Neuronal stem cell (in vitro differentiated cells): ENCODE measurements at regions not wholly inside any gene's neighbourhood (a gene's known extent, or its start where the extent isn't known, plus 50 kb on each side); places are given as distances from the start of the nearest gene placed in this dataset.

Experiments used
- DNase-seq: peaks from one replicate; pipeline ENCODE4 v3.0.0-alpha.2; 2013; ENCODE audit warnings: low spot score
- H2AFZ ChIP-seq: one replicate; pipeline ENCODE4 v1.6.1; 2013; ENCODE audit warnings: mild to moderate bottlenecking, low read length, inconsistent platforms
- H2AK5ac ChIP-seq: 2 replicates; pipeline ENCODE4 v1.6.1; 2013; ENCODE audit warnings: low read depth, mild to moderate bottlenecking, inconsistent platforms, low read length, moderate library complexity, mixed read lengths
- H2BK120ac ChIP-seq: 2 replicates; pipeline ENCODE4 v1.6.1; 2013; ENCODE audit warnings: low read depth, mild to moderate bottlenecking, inconsistent platforms, low read length, moderate library complexity, mixed read lengths
- H2BK12ac ChIP-seq: one replicate; pipeline ENCODE4 v1.6.1; 2013; ENCODE audit warnings: low read length, inconsistent platforms
- H2BK15ac ChIP-seq: 2 replicates; pipeline ENCODE4 v1.6.1; 2013; ENCODE audit warnings: mild to moderate bottlenecking, low read length, inconsistent platforms, mixed read lengths
- H2BK5ac ChIP-seq: one replicate; pipeline ENCODE4 v1.6.1; 2013; ENCODE audit warnings: inconsistent platforms, mild to moderate bottlenecking, low read length, moderate library complexity
- H3K14ac ChIP-seq: one replicate; pipeline ENCODE4 v1.6.1; 2013; ENCODE audit warnings: low read length, inconsistent platforms
- H3K18ac ChIP-seq: 2 replicates; pipeline ENCODE4 v1.6.1; 2013; ENCODE audit warnings: low read length, inconsistent platforms
- H3K23ac ChIP-seq: 2 replicates; pipeline ENCODE4 v1.6.1; 2013; ENCODE audit warnings: low read depth, mild to moderate bottlenecking, mixed read lengths, low read length, inconsistent platforms; ENCODE audit not compliant: poor library complexity
- H3K27ac ChIP-seq: replicated peaks from 3 replicates; pipeline ENCODE4 v1.5.1; 2013; ENCODE audit warnings: low read length, inconsistent platforms
- H3K27me3 ChIP-seq, 3 experiments: 2 replicates each; pipeline ENCODE4 v1.6.1; 2013; ENCODE audit warnings: low read length in 3 of 3, mild to moderate bottlenecking in 2 of 3, inconsistent platforms in 1 of 3, low read depth in 1 of 3, mixed read lengths in 1 of 3, moderate library complexity in 1 of 3; ENCODE audit not compliant: control insufficient read depth in 3 of 3, insufficient read depth in 3 of 3
- H3K36me3 ChIP-seq, 2 donors: replicated peaks in 1 of 2; 2 replicates each; pipeline ENCODE4 v1.6.1; 2013; ENCODE audit warnings: low read length in 2 of 2; ENCODE audit not compliant: control insufficient read depth in 2 of 2, insufficient read depth in 2 of 2
- H3K4ac ChIP-seq: 2 replicates; pipeline ENCODE4 v1.6.1; 2013; ENCODE audit warnings: inconsistent platforms, mild to moderate bottlenecking, low read length, moderate library complexity
- H3K4me1 ChIP-seq, 2 donors: 1 replicate in 1 of 2; 2 replicates in 1 of 2; pipeline ENCODE4 v1.6.1; 2013; ENCODE audit warnings: low read length in 2 of 2, low read depth in 1 of 2; ENCODE audit not compliant: control insufficient read depth in 2 of 2, insufficient read depth in 1 of 2
- H3K4me2 ChIP-seq: one replicate; pipeline ENCODE4 v1.6.1; 2013; ENCODE audit warnings: mild to moderate bottlenecking, low read length, inconsistent platforms; ENCODE audit not compliant: insufficient read depth, poor library complexity, severe bottlenecking
- H3K4me3 ChIP-seq, 2 donors: 2 replicates each; pipeline ENCODE4 v1.5.1; 2013; ENCODE audit warnings: low read length in 2 of 2, mild to moderate bottlenecking in 2 of 2, inconsistent platforms in 1 of 2, moderate library complexity in 1 of 2
- H3K79me1 ChIP-seq: one replicate; pipeline ENCODE4 v1.6.1; 2013; ENCODE audit warnings: low read depth, mild to moderate bottlenecking, inconsistent platforms, low read length, moderate library complexity
- H3K9ac ChIP-seq: one replicate; pipeline ENCODE4 v1.6.1; 2013; ENCODE audit warnings: mild to moderate bottlenecking, low read depth, low read length, inconsistent platforms; ENCODE audit not compliant: poor library complexity
- H3K9me3 ChIP-seq, 2 donors: replicated peaks in 1 of 2; 2 replicates each; pipeline versions ENCODE3 to v1.6.1; 2013; ENCODE audit warnings: low read length in 2 of 2, mild to moderate bottlenecking in 2 of 2, inconsistent platforms in 1 of 2, low read depth in 1 of 2, mixed read lengths in 1 of 2, moderate library complexity in 1 of 2; ENCODE audit not compliant: control insufficient read depth in 2 of 2, insufficient read depth in 1 of 2
- H4K8ac ChIP-seq: one replicate; pipeline ENCODE4 v1.6.1; 2013; ENCODE audit warnings: low read depth, mild to moderate bottlenecking, inconsistent platforms, low read length, moderate library complexity
- H4K91ac ChIP-seq: one replicate; pipeline ENCODE4 v1.6.1; 2013; ENCODE audit warnings: low read length, low read depth, mild to moderate bottlenecking, inconsistent platforms; ENCODE audit not compliant: poor library complexity
- WGBS, 2 donors: extraction: QIAGEN DNeasy Blood & Tissue Kit; methylation state at CpG; one replicate each; pipeline ENCODE4 v1.1.7; 2013; ENCODE audit warnings: missing lambda C conversion rate in 2 of 2, mixed read lengths in 1 of 2; ENCODE audit not compliant: insufficient read length in 2 of 2, insufficient replicate concordance in 1 of 2; ENCODE audit errors: extremely low coverage in 2 of 2; 5-methylcytosine and 5-hydroxymethylcytosine counted together

DNA sequence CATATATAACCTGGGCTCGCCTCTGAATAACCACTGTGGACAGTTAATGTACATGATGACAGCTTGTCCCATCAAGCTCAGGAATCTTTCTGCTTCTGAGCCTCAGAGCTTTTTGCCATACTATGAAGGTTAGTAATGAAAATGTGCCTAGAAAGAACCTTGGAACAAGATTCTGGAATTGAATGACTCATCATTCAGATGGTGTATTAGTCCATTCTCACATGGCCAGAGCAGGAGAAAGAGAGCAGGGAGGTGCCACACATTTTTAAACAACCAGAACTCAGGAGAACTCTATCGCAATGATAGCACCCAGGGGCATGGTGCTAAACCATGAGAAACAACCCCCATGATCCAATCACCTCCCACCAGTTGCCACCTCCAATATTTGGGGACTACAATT lies 542.1 kb downstream of the PRR16 start:
- no peak overlapping the region for H3K27ac ChIP-seq
- no peak overlapping the region for H3K4me2 ChIP-seq
- H3K23ac ChIP-seq: no peak overlapping the region
- H3K9ac ChIP-seq: no peak overlapping the region
- no peaks in the 10 kb centered on the region for H3K4me1 ChIP-seq
- no peak overlapping the region for H2AFZ ChIP-seq
- no peaks in the 10 kb centered on the region for H3K27me3 ChIP-seq
- H3K9me3 ChIP-seq: no peaks in the 10 kb centered on the region
- no peak overlapping the region for H2BK120ac ChIP-seq
- H3K4ac ChIP-seq: no peak overlapping the region
- no peak overlapping the region for H4K91ac ChIP-seq
- no peaks in the 10 kb centered on the region for H3K79me1 ChIP-seq
- no peak overlapping the region for H3K14ac ChIP-seq
- H2BK15ac ChIP-seq: no peak overlapping the region
- WGBS, 2 donors: no CpG with 5 or more reads among the region's 2 CpGs
- no peak overlapping the region for H3K4me3 ChIP-seq
- H2BK12ac ChIP-seq: no peak overlapping the region
- H3K18ac ChIP-seq: no peak overlapping the region
- H3K36me3 ChIP-seq: no peaks in the 10 kb centered on the region
- H2AK5ac ChIP-seq: no peak overlapping the region
- DNase-seq: no peak
- H2BK5ac ChIP-seq: no peak overlapping the region
- H4K8ac ChIP-seq: no peak overlapping the region

GRCh38 chr5:121008041-121008440 lies 543.9 kb downstream of the PRR16 start:
- no peak overlapping the region for H2BK12ac ChIP-seq
- H3K4ac ChIP-seq: no peak overlapping the region
- no peak overlapping the region for H2AFZ ChIP-seq
- H3K9me3 ChIP-seq: no peaks in the 10 kb centered on the region
- no peak overlapping the region for H3K4me3 ChIP-seq
- no peak for DNase-seq
- H3K14ac ChIP-seq: no peak overlapping the region
- no peaks in the 10 kb centered on the region for H3K4me1 ChIP-seq
- H2BK120ac ChIP-seq: no peak overlapping the region
- H3K36me3 ChIP-seq: no peaks in the 10 kb centered on the region
- no peak overlapping the region for H4K8ac ChIP-seq
- H3K27ac ChIP-seq: no peak overlapping the region
- H3K27me3 ChIP-seq: no peaks in the 10 kb centered on the region
- no peak overlapping the region for H4K91ac ChIP-seq
- no peak overlapping the region for H2BK15ac ChIP-seq
- no peak overlapping the region for H3K23ac ChIP-seq
- no CpG with 5 or more reads among the region's 1 CpG for WGBS, 2 donors
- no peaks in the 10 kb centered on the region for H3K79me1 ChIP-seq
- H3K4me2 ChIP-seq: no peak overlapping the region
- H3K9ac ChIP-seq: no peak overlapping the region
- no peak overlapping the region for H2BK5ac ChIP-seq
- H3K18ac ChIP-seq: no peak overlapping the region
- H2AK5ac ChIP-seq: no peak overlapping the region

DNA sequence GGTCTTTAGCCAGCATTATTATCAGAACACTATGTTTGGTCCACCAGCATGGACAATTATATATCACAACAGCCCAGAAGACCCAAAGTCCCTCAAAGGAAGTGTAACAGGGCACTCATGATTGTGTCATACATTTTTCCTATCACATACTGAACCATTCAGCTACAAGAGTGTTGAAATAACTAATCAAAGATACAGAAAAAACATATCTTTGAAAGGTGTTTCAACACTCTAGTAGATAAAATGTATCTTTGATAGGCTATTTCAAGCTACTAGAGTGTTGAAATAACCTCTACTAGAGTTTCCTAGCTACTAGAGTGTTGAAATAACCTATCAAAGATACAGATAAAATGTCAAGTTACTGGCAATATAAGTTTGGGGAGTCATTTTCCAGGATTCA lies 545.0 kb downstream of the PRR16 start:
- no peak for DNase-seq
- Histone ChIP-seq H3K14ac (no peak overlapping the region), H2AFZ (no peak overlapping the region), H2AK5ac (no peak overlapping the region), H4K8ac (no peak overlapping the region), H4K91ac (no peak overlapping the region), H3K27ac (no peak overlapping the region), H3K23ac (no peak overlapping the region), H3K4me1 (no peaks in the 10 kb centered on the region), H2BK5ac (no peak overlapping the region), H3K27me3 (no peaks in the 10 kb centered on the region), H2BK120ac (no peak overlapping the region), H3K4me2 (no peak overlapping the region), H2BK15ac (no peak overlapping the region), H3K18ac (no peak overlapping the region), H3K79me1 (no peaks in the 10 kb centered on the region), H3K36me3 (no peaks in the 10 kb centered on the region), H3K9ac (no peak overlapping the region), H3K4ac (no peak overlapping the region), H3K4me3 (no peak overlapping the region), H3K9me3 (no peaks in the 10 kb centered on the region), H2BK12ac (no peak overlapping the region)

DNA sequence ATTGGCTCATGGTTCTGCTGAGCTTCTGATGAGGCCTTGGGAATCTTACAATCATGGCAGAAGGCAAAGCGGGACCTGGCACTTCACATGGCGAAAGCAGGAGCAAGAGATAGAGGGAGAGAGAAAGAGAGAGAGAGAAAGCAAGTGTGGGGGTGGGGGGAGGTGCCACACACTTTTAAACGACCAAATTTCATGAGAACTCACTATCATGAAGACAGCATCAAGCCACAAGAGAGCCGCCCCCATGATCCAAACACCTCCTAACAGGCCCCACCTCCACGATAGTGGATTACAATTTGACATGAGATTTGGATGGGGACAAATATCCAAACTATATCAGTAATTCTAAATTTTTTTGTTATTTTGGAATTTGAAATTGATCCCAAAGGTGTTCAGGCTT lies 553.9 kb downstream of the PRR16 start:
- no CpG with 5 or more reads among the region's 5 CpGs for WGBS, 2 donors
- no peaks in the 10 kb centered on the region for H3K79me1 ChIP-seq

More for the DNA sequence above, 553.9 kb downstream of the PRR16 start:
- H3K9me3 ChIP-seq: no peaks in the 10 kb centered on the region
- no peak overlapping the region for H4K91ac ChIP-seq
- no peaks in the 10 kb centered on the region for H3K27me3 ChIP-seq
- H3K4me2 ChIP-seq: no peak overlapping the region
- H2AFZ ChIP-seq: no peak overlapping the region
- no peaks in the 10 kb centered on the region for H3K36me3 ChIP-seq
- H3K14ac ChIP-seq: no peak overlapping the region
- H2AK5ac ChIP-seq: no peak overlapping the region
- H2BK15ac ChIP-seq: no peak overlapping the region
- H2BK12ac ChIP-seq: no peak overlapping the region
- H3K9ac ChIP-seq: no peak overlapping the region
- no peak overlapping the region for H4K8ac ChIP-seq
- H3K4me3 ChIP-seq: no peak overlapping the region
- no peak overlapping the region for H3K23ac ChIP-seq
- no peaks in the 10 kb centered on the region for H3K4me1 ChIP-seq
- no peak overlapping the region for H2BK5ac ChIP-seq
- H3K27ac ChIP-seq: no peak overlapping the region
- H3K18ac ChIP-seq: no peak overlapping the region
- no peak overlapping the region for H2BK120ac ChIP-seq
- H3K4ac ChIP-seq: no peak overlapping the region
- no peak for DNase-seq
